HG02973 (cell line): ENCODE measurements at regions not wholly inside any gene's neighbourhood (a gene's known extent, or its start where the extent isn't known, plus 50 kb on each side); places are given as distances from the start of the nearest gene placed in this dataset.

Experiments used
- ATAC-seq: cut with Tn5 transposase; IDR thresholded peaks from one replicate; pipeline ENCODE4 v1.9.1; 2021; ENCODE audit warnings: moderate library complexity; ENCODE audit not compliant: unreplicated experiment

GRCh38 chrX:13266641-13267345 lies 53.1 kb downstream of the ATXN3L start:
- no peak for ATAC-seq

- no peak for ATAC-seq
These were observed 54.2 kb downstream of the ATXN3L start for GRCh38 chrX:13265549-13266132.

GRCh38 chrX:13265111-13265510 lies 54.7 kb downstream of the ATXN3L start:
- ATAC-seq, result no peak

- ATAC-seq, result peak; percentile 69
These were observed 56.1 kb downstream of the ATXN3L start for GRCh38 chrX:13263560-13264251.

- no peak for ATAC-seq
These were observed 58.5 kb downstream of the ATXN3L start for GRCh38 chrX:13261348-13261747.

- no peak for ATAC-seq
These were observed 59.3 kb downstream of the ATXN3L start for GRCh38 chrX:13260598-13260997.

GRCh38 chrX:13258725-13259124 lies 61.1 kb downstream of the ATXN3L start:
- no peak for ATAC-seq

GRCh38 chrX:13258052-13258444 lies 61.8 kb downstream of the ATXN3L start:
- ATAC-seq, result no peak

- peak; percentile 45 for ATAC-seq
These were observed 62.4 kb downstream of the ATXN3L start for GRCh38 chrX:13257223-13258051.

GRCh38 chrX:13256603-13257002 lies 63.2 kb downstream of the ATXN3L start:
- ATAC-seq, result no peak

GRCh38 chrX:13254870-13255269 lies 65.0 kb downstream of the ATXN3L start:
- ATAC-seq, result no peak

- ATAC-seq, result peak; percentile 42
These were observed 65.6 kb downstream of the ATXN3L start for GRCh38 chrX:13254076-13254785.

- ATAC-seq, result no peak
These were observed 66.6 kb downstream of the ATXN3L start for GRCh38 chrX:13253223-13253622.

GRCh38 chrX:13252726-13253125 lies 67.1 kb downstream of the ATXN3L start:
- ATAC-seq, result no peak

- no peak for ATAC-seq
These were observed 68.8 kb downstream of the ATXN3L start for GRCh38 chrX:13250826-13251580.

- no peak for ATAC-seq
These were observed 70.9 kb downstream of the ATXN3L start for GRCh38 chrX:13248867-13249486.

- ATAC-seq, result no peak
These were observed 80.6 kb downstream of the ATXN3L start for GRCh38 chrX:13239272-13239671.

- no peak for ATAC-seq
These were observed 83.9 kb downstream of the ATXN3L start for GRCh38 chrX:13235930-13236329.

- no peak for ATAC-seq
These were observed 87.4 kb downstream of the ATXN3L start for GRCh38 chrX:13232484-13232883.

GRCh38 chrX:13226214-13226613 lies 93.6 kb downstream of the ATXN3L start:
- ATAC-seq, result no peak
